ENCODE measurements at regions not wholly inside any gene's neighbourhood (a gene's known extent, or its start where the extent isn't known, plus 50 kb on each side); places are given as distances from the start of the nearest gene placed in this dataset.

DNA sequence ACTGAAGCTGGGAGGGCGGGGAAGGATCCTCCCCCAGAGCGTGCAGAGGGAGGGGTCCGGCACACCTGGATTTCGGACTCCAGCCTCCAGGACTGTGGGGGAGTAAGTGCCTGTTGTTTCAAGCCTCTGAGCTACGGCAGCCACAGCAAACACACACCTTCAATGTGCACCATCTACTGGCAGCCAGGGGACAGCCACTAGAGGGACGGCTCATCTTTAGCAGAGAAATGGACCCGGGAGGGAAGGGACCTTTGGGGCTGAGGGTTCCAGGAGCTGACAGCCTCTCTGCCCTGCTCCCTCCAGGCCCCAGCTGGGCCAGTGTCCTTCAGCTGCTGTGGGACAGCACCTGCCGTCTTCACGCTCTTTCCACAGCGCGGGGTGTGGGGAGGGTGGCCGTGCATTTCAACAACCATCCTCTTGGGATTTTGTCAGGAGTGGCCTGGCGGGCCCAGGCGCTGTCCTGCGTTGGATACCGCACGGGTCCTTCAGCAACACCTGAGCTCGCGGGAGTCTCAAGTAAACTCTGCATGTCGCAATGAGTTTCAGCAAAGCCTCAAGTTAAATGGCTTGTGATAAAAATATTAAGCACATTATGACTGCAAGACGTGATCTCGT lies 209.2 kb upstream of the C14orf180 start:
- TF ChIP-seq, protein P1, sequence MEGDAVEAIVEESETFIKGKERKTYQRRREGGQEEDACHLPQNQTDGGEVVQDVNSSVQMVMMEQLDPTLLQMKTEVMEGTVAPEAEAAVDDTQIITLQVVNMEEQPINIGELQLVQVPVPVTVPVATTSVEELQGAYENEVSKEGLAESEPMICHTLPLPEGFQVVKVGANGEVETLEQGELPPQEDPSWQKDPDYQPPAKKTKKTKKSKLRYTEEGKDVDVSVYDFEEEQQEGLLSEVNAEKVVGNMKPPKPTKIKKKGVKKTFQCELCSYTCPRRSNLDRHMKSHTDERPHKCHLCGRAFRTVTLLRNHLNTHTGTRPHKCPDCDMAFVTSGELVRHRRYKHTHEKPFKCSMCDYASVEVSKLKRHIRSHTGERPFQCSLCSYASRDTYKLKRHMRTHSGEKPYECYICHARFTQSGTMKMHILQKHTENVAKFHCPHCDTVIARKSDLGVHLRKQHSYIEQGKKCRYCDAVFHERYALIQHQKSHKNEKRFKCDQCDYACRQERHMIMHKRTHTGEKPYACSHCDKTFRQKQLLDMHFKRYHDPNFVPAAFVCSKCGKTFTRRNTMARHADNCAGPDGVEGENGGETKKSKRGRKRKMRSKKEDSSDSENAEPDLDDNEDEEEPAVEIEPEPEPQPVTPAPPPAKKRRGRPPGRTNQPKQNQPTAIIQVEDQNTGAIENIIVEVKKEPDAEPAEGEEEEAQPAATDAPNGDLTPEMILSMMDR (IDR thresholded peaks at IDR 0.05; ENCODE audit: borderline replicate concordance, insufficient read depth, low read depth, low read length), result peak; percentile 22; the same call in 1 of the 2 replicates
- H3K4me3 ChIP-seq (ENCODE audit: low read depth, low read length), result no peak overlapping the region

DNA sequence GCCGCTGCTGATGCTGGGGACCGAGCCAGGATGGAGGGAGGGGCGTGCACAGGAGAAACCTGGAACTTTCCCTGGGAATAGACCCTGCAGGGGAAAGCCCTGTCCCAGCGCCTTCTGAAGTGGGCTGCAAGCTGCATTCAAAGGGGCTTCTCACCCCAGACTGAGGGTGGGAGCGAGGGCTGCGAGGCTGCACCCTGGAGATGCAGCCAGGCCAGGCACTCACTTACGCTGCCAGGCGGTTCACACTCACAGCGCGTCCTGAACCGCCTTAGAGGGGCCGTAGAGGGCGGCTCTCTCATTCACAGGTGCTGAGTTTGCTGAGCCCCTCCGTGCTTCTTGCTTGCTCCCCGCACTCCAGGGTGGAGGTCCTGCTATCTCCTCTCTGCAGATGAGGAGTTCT lies 208.5 kb upstream of the C14orf180 start:
- H3K4me3 ChIP-seq (ENCODE audit: low read depth, low read length), result no peak overlapping the region
- TF ChIP-seq, protein P1 (IDR thresholded peaks at IDR 0.05; ENCODE audit: borderline replicate concordance, insufficient read depth, low read depth, low read length), result no peak

DNA sequence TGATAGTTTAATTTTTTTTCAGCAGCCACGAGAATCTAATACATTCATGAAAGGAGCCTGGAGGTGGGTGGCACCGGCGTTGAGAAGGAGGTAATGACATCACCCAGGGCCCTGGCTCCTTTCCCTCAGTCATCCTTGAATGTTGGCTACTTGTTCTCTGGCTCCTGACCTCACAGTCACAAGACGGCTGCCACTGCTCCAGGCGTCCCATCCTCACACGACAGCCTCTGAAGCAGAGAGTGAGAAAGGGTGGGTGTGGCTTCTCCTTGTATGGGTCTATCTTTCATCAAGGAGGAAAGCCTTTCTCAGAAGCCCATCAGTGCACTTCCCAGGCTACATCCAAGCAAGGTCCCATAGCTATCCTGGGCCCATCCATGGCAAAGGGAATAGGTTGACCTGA lies 207.6 kb upstream of the C14orf180 start:
- TF ChIP-seq, protein P1 (IDR thresholded peaks at IDR 0.05; ENCODE audit: borderline replicate concordance, insufficient read depth, low read depth, low read length), result no peak
- no peak overlapping the region for H3K4me3 ChIP-seq (ENCODE audit: low read depth, low read length)

DNA sequence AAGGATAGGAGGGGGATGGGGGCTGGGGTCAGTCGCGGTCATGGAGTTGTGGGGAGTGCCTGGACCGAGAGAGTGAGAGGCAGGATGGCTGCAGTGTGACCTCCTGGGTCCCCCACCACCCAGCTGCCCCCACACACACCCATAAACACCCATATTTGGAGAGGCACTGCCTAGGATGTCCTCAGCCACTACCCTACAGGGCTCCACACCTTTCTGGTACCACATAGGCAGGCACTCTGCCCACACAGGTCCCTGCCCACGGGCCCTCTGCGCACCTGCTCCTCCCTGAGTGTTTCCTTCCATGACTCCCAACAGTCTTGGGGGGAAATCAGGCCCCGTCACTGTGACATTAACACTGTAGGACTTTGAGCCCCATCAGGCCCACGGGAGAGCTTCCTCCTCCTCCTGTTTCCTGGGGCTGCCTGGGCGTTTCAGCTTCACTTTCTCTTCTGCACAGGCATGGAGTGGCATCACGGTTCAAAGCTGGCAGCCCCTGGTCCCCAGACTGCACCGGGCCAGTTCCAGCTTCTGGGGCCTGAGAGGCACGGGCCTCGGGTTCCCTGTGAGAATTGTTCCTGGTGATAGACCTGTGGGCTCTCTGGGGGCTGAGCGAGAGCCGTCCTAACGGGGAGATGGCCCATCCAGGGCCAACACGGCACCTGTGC lies 207.0 kb upstream of the C14orf180 start:
- H3K4me3 ChIP-seq (ENCODE audit: low read depth, low read length), result no peak overlapping the region
- TF ChIP-seq, protein P1 (IDR thresholded peaks at IDR 0.05; ENCODE audit: borderline replicate concordance, insufficient read depth, low read depth, low read length), result no peak

DNA sequence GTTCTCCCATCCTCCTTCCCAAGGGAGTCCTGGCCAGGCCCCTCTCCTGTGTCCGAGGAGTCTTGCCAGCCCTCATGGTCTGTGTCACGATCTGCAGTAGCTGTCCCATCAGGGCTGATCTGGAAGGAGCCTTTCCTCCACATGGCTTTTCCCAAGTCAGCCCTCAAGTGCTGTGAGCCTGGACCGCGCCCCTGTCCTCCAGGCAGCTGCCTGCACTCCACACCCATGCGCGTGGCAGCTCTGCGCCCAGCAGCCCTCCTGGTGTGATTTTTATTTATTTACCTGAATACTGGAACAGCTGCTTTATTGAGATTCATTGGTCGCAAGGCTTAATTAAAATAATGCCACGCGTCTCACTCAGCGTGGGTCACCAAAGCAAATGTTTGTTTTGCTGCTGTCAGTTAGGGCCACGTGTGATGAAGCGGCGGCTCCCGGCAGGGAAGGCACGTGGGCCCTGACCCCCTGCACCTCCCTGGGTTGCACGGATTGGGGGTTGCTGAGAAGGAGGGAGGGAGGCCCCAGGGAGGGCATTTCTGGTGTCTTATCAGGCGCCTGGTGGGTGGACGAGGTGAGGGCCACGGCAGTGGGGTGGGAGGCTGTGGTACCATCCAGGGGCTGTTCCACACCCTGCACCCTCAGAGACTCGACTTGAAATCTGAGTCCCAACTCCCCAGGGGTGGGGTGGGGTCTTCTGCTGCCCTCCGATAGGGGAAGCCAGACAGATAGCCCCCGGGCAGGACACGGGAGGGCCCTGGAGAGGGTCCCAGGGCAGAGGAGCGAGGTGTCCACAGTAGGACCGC lies 206.3 kb upstream of the C14orf180 start:
- TF ChIP-seq, protein P1 (IDR thresholded peaks at IDR 0.05; ENCODE audit: borderline replicate concordance, insufficient read depth, low read depth, low read length), result no peak
- H3K4me3 ChIP-seq (ENCODE audit: low read depth, low read length), result no peak overlapping the region

DNA sequence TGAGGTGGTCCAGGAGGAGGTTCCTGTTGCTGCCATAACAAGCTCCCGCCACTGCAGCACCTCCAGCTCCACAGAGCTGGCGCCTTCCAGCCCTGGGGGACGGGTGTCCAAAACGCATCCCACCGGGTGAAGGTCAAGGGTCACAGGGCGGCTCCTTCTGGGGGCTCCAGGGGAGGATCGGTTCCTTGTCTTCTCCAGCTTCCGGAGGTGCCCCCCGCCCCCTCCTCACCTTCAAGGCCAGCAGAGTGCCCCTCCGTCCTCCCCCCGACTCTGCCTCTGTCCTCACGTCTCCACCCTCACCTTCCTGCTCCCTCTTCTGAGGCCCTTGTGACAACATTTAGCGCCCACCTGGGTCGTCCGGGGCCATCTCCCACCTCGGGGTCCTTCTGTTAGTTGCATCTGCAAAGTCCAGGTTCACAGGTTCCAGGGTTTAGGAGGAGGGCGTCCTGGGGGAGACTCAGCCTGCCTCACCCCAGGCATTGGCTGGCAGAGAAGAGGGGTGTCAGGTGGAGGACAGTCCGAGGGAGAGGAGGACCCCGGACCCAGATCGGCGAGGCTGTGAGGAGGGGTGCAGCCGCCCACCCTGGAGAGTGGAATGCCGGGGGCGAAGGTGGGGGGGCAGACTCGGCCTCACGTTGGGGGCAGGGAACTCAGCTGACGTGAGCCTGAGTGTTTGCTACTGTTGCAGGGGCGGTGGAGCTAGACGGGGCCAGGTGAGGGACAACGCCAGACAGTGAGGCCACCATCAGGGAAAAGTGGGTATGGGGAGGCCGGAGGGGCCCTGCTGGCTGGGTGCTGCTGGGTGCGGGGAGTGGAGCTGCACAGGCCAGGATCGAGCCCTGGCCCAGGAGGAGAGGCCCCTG lies 205.5 kb upstream of the C14orf180 start:
- TF ChIP-seq, protein P1 (IDR thresholded peaks at IDR 0.05; ENCODE audit: borderline replicate concordance, insufficient read depth, low read depth, low read length), result no peak
- no peak overlapping the region for H3K4me3 ChIP-seq (ENCODE audit: low read depth, low read length)

All from GM12875 (cell line).